ENCODE measurements at regions not wholly inside any gene's neighbourhood (a gene's known extent, or its start where the extent isn't known, plus 50 kb on each side); places are given as distances from the start of the nearest gene placed in this dataset.

DNA sequence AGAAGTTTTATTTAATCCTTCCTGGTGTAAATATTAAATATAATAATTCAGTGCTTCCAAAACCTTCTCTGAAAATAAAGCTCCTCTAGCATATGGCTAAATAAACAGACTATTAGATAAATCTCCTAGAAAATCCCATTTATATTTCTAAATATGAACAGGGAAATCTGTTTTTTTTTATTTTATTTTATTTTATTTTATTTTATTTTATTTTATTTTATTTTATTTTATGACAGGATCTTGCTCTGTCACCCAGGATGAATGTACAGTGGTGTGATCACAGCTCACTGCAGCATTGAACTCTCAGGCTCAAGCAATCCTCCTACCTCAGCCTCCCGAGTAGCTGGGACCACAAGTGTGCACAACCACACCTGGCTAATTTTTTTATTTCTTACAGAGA lies 673.5 kb downstream of the IRS1 start:
- Mint-ChIP-seq H3K9me3 (no peaks in the 10 kb centered on the region), H3K4me3 (no peak overlapping the region), H3K36me3 (no peaks in the 10 kb centered on the region), H3K27me3 (peaks cover 9% of the 10 kb centered on the region), H3K4me1 (no peaks in the 10 kb centered on the region), H3K27ac (no peak overlapping the region)
- no peak for ATAC-seq

DNA sequence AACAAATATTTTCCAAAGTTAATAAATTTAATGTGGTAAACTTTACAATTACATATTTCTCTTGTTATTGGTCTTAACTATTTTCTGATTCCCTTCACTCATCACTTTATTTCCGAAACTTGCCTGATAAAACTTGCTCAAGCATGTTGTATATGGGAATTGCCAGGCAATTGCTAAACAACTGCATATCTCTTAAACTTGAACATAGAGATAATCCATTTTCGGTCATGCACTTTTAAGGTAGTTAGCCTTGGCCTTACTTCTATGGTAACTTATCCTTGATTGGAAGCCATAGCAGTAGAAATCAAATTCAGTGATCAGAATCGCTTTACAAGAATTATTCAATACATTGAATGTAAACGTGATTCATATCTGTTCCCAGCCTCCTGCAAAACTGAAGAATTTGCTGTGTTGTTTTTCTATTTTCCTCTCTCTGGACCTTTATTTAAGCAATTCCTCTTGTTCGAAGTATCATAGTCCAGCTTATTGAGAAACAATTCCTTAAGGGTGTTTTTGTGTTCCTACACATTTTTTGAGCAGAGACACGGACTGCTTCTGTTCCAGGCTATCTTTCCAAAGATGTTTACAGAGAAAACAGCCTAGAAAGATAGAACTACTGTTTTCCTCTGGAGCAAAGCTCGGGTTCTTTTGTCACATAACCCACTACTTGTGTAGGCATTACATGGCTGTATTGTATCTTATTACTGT lies 674.3 kb downstream of the IRS1 start:
- Mint-ChIP-seq H3K4me3 (no peak overlapping the region), H3K36me3 (no peaks in the 10 kb centered on the region), H3K27ac (no peak overlapping the region), H3K4me1 (no peaks in the 10 kb centered on the region), H3K9me3 (no peaks in the 10 kb centered on the region), H3K27me3 (peaks cover 9% of the 10 kb centered on the region)
- ATAC-seq = no peak

DNA sequence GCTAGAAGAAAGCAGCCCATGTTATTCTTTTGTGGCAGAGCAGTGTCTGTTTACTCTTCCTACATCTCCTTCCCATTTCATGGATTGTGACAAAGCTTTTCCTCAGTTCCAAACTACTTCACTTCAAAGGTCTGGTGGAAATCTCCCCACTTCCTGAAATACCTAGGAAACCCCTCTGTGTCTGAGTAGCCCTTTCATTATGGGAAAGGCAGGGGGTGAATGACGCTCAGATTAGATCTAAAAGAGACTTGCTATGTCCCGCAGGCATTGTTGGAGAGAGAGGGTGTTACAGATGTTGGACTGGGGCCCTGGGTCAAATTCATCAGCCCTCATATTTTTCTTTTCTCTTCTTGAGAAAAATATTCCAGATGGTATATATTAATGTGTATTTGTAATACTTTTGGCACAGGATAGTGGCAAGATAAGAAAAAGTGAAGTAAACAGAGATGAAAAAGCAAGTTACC lies 675.0 kb downstream of the IRS1 start:
- Mint-ChIP-seq H3K4me3 (no peak overlapping the region), H3K36me3 (no peaks in the 10 kb centered on the region), H3K27me3 (peaks cover 9% of the 10 kb centered on the region), H3K27ac (no peak overlapping the region), H3K4me1 (no peaks in the 10 kb centered on the region), H3K9me3 (no peaks in the 10 kb centered on the region)
- no peak for ATAC-seq

DNA sequence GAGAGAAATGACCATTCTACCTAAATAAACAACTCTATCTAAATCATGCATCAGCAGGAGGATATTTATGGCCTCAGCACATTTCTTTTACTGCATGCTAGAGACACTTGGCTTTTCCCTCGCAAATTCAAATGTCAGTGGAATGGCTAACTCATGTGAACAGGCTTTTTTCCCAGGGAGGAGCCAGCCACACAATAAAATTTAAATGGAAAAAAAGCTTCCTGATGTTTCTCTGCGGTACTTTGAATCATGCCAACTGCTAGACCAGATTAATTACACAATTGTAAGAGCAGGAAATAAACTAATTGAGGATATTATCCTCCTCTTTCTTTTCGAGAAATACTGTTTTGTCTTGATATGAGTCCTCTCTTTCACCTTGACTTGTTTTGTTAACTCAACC lies 676.3 kb downstream of the IRS1 start:
- Mint-ChIP-seq H3K4me3 (no peak overlapping the region), H3K27ac (no peak overlapping the region), H3K4me1 (no peaks in the 10 kb centered on the region), H3K9me3 (no peaks in the 10 kb centered on the region), H3K36me3 (no peaks in the 10 kb centered on the region), H3K27me3 (peaks cover 9% of the 10 kb centered on the region)
- ATAC-seq = no peak

DNA sequence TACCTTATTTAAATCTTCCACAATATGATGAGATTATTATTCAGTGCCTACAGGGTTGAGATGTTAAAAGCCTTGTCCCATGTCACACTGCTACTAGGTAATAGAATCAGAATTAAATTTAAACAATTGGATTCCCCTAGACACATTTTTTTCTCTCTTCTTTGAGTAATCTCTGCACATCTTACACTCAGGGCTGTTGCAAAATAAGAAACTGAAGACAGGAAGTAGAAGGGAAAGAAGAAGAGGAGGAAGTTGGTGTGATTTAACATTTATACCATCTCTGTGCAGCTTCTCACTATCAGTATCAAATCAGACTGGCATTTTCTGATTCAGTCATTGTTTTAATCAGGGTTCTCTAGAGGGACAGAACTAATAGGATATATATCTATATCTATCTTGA lies 677.6 kb downstream of the IRS1 start:
- H3K36me3 Mint-ChIP-seq = no peaks in the 10 kb centered on the region
- ATAC-seq = no peak
- no peak overlapping the region for H3K27ac Mint-ChIP-seq
- peaks cover under 1% of the 10 kb centered on the region for H3K27me3 Mint-ChIP-seq
- no peaks in the 10 kb centered on the region for H3K9me3 Mint-ChIP-seq
- H3K4me1 Mint-ChIP-seq = no peaks in the 10 kb centered on the region
- no peak overlapping the region for H3K4me3 Mint-ChIP-seq

DNA sequence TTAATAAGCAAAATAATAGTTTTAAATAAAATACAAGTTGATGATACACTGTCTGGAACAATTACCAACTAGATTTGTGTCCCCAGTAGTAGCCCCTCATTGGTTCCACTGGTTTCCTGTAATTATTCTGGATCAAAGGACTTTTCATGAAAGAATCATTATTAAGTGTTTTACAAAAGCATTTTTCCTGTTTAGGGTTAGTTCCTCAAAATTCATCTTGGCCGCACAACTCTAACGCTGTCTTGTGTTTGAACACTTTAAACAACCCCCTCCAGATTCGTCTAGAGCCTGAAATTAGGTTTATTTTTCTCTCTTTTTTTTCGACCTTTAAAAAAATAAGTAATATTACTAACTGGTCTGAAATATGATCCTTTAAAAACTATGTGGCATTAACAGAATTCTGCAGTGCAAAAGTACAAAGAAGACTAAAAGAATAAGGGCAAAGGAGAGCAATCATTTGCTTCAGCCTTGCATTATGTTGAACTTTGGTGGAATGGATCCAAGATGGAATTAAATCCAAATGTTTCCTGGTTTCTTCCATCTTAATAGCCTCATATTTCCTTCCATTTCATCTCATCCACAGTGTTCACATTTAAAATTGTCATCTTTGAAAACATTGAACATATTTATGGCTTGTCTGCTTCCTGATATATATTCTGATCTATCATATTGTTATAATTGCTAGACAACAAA lies 678.4 kb downstream of the IRS1 start:
- H3K36me3 Mint-ChIP-seq = no peaks in the 10 kb centered on the region
- H3K4me3 Mint-ChIP-seq = no peak overlapping the region
- H3K27ac Mint-ChIP-seq = no peak overlapping the region
- H3K27me3 Mint-ChIP-seq = no peaks in the 10 kb centered on the region
- no peak for ATAC-seq
- H3K9me3 Mint-ChIP-seq = no peaks in the 10 kb centered on the region
- H3K4me1 Mint-ChIP-seq = no peaks in the 10 kb centered on the region

DNA sequence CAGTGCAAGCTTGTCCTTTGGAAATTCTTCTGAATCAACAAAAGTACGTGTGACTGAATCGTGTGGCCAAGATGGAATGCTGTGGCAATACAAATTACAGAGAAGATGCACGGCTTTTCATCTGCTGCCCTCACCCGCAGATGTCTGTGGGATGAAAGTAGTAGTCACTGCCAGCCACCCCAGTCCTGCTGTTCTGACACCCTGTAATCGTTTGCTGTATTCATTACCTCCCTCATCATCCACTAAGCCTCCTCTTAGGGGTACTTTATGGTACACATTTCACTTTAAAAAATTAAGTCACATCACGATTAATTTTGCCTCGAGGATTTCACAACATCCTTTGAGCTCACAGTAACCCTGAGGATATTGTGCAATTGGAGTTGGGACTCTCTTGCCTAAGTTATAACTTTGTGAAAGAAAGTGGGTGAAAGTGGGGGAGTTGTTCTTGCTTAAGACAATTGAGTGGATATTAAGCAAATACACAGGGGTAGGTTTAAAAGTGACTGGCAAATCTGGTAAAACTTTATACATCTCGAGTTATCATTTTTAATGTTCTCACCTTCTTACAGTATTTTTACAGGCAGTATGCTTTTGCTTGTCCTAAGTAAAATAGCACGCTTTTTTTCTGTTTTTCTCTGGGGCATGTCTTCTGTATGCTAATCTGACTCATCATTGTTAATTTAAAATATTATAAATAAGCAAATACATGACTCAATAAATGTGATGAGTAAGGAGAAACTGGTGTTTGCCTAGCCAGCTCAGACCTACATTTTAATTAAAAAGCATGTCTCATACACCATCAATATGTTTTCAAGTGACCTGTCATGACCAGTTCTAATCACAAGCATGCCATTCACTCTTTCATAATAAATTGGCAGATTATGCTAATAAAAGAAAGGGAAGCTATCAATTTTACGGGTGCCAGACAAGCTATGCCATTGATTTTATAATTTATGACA lies 680.9 kb downstream of the IRS1 start:
- no peaks in the 10 kb centered on the region for H3K9me3 Mint-ChIP-seq
- H3K4me1 Mint-ChIP-seq = no peaks in the 10 kb centered on the region
- H3K36me3 Mint-ChIP-seq = no peaks in the 10 kb centered on the region
- no peak overlapping the region for H3K27ac Mint-ChIP-seq
- no peak for ATAC-seq
- no peaks in the 10 kb centered on the region for H3K27me3 Mint-ChIP-seq
- no peak overlapping the region for H3K4me3 Mint-ChIP-seq

DNA sequence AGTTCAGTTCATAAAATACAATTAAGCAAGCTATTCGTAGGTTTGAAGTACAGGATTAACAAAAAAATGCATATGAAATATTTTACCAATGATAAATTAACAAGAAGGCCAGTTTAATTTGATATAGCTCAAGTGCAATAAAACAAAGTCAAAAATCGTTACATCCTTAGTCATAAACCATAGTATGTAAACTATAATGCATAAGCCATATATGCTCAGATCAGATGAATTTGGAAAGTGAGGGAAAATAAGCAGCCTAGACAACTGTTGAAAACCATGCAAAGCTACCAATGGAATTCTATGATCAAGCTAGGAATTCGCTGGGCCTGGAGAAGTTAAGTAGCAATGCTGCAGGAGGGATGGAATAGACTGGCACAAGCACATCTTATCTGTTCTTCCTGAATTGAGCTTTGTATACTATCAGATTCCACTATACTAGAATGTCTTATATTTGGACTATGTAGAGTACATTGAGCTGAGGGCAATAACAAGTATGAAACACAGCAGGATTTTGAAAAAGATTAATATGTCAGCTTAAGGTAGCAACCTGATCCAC lies 682.0 kb downstream of the IRS1 start:
- Mint-ChIP-seq H3K9me3 (no peaks in the 10 kb centered on the region), H3K27me3 (no peaks in the 10 kb centered on the region), H3K36me3 (no peaks in the 10 kb centered on the region), H3K4me3 (no peak overlapping the region), H3K27ac (no peak overlapping the region), H3K4me1 (no peaks in the 10 kb centered on the region)
- no peak for ATAC-seq

DNA sequence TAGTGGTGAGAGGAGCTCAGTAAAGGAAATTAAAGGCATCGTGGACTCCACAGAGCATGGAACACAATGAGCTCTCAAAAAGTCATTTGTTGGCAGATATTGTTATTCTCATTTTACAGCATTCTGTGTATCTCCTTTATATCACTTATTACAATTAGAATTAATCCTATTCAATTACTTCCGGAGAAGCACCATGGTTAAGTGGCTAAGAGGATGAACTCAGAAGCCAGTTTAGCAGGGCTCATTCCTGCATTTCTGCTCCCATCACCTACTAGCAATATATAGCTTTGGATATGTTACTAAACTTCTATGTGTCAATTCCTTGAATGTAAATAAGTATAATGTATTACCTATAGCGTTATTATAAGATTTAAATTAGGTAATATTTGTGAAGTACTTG lies 683.3 kb downstream of the IRS1 start:
- no peaks in the 10 kb centered on the region for H3K4me1 Mint-ChIP-seq
- no peak overlapping the region for H3K27ac Mint-ChIP-seq
- no peaks in the 10 kb centered on the region for H3K27me3 Mint-ChIP-seq
- ATAC-seq = no peak
- H3K4me3 Mint-ChIP-seq = no peak overlapping the region
- H3K9me3 Mint-ChIP-seq = no peaks in the 10 kb centered on the region
- no peaks in the 10 kb centered on the region for H3K36me3 Mint-ChIP-seq

DNA sequence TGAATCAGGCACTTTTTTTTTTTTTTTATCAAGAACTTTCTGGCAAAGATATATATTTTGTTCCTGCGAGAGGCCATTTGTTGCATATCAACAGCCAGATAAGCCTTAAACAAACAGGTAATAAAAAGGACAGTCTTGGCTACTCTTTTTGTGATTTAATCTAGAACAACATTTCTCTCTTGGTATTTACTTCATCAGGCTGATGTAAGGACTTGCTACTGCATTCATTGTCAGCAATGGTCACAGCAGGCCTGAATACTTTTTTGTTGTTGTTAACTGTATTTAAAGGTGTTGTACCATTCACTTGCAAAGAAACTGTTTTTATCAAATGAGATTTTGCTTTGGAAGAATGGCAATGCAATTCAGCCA lies 683.8 kb downstream of the IRS1 start:
- H3K4me3 Mint-ChIP-seq = no peak overlapping the region
- no peak for ATAC-seq
- H3K27ac Mint-ChIP-seq = no peak overlapping the region
- no peaks in the 10 kb centered on the region for H3K27me3 Mint-ChIP-seq
- H3K36me3 Mint-ChIP-seq = no peaks in the 10 kb centered on the region
- H3K4me1 Mint-ChIP-seq = no peaks in the 10 kb centered on the region
- no peaks in the 10 kb centered on the region for H3K9me3 Mint-ChIP-seq

DNA sequence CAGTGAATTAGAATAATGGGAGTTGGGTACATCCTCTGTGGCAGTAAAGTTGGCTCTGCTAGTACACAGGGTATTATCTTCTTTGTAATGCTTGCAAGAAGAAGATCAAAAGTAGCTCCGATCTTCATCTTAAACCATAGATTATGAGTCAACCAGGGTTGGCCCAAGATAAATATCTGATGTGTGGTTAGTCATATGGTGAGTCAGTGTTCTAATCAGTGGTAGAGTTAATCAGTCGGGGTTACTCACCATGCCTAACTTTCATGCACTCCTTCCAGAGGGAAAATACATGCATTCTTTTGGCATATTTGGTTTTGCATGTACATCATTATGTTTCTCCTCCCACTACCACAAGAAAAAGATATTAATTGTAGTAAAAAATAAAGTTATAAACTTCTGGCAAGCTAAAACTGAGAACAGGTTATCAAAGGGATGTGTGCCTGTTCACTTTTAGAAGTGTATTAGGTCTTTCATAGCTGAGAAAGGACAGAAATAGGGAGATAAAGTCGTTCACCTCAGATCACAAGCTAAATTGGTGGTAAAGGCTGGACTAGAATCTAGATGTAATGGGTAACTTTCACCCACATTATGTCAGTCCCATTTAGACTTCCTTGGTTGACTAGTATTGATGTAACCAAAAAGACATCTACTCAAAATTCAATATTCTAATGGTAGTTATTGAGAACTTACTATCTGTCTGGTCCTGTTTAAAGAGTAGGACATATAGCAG lies 684.4 kb downstream of the IRS1 start:
- Mint-ChIP-seq H3K4me3 (no peak overlapping the region), H3K27me3 (no peaks in the 10 kb centered on the region), H3K27ac (no peak overlapping the region), H3K9me3 (no peaks in the 10 kb centered on the region), H3K36me3 (no peaks in the 10 kb centered on the region), H3K4me1 (no peaks in the 10 kb centered on the region)
- ATAC-seq = no peak

DNA sequence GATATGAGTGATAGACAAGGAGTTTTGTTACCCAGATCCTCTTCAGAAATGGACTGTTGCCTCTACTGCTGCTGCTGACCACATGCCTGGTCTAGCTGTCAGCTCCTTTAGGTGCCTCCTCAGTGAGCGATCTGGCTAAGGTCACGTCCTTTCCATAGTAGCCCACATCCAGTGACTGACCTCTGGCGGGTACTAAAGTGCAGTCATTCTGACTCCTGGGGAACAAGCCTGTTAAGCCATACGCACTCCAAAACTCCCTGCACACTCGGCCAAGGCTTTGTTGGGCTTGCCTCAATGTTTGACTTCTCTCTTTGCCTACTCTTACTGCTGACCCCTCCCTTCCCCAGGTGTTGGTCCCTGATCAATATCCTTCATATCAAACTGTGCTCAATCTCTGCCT lies 685.2 kb downstream of the IRS1 start:
- no peaks in the 10 kb centered on the region for H3K9me3 Mint-ChIP-seq
- H3K4me1 Mint-ChIP-seq = no peaks in the 10 kb centered on the region
- H3K27me3 Mint-ChIP-seq = no peaks in the 10 kb centered on the region
- H3K36me3 Mint-ChIP-seq = no peaks in the 10 kb centered on the region
- ATAC-seq = peak; percentile 16
- no peak overlapping the region for H3K4me3 Mint-ChIP-seq
- no peak overlapping the region for H3K27ac Mint-ChIP-seq

DNA sequence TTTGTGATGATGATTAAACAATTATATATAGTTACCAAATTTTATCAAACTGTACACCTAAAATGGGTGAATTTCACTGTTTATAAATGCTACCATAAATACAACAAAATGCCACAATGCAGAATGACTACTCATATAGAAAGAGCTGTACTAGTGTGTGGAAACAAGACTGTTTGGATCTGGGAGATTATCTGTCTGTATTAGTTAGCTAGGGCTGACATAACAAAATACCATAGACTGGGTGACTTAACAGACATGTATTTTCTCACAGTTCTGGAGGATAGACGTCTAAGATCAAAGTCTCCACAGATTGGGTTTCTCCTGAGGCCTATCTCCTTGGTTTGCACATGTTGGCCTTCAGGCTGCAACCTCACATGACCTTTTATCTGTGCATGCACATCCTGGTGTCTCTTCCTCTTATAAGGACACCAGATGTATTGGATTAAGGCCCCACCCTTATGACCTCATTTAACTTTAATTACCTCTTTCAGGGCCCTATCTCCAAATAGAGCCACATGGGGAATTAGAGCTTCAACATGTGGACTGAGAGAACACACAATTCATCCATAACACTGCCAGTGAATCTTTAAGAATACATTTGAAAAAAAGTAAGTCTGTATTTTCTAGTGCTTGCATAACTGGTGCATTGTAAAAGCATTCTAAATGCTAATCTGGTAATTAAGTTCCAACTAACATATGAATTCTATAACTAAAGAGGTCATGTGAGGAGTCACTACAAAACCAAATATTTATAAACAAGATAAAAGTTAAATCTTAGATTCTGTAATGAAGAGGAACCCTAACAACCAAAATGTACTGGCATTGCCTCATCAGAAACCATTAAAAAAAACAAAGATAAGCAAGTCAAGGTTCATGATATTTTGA lies 699.6 kb downstream of the NYAP2 start:
- Mint-ChIP-seq H3K27me3 (no peaks in the 10 kb centered on the region), H3K9me3 (no peaks in the 10 kb centered on the region), H3K4me3 (no peak overlapping the region), H3K36me3 (no peaks in the 10 kb centered on the region), H3K4me1 (peaks cover 6% of the 10 kb centered on the region), H3K27ac (no peak overlapping the region)
- ATAC-seq = no peak

DNA sequence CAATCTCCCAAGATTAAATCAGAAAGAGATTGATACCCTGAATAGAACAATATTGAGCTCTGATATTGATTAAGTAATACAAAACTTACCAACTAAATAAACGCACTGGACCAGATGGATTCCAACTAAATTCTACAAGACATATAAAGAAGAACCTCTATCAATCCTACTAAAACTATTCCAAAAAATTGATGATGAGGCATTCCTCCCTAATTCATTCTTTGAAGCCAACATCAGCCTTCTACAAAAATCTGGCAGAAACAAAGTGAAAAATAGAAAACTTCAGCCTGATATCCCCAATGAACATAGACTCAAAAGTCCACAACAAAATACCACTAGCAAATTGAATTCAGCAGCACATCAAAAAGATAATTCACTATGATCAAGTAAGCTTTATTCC lies 695.5 kb downstream of the NYAP2 start:
- no peaks in the 10 kb centered on the region for H3K4me1 Mint-ChIP-seq
- no peaks in the 10 kb centered on the region for H3K36me3 Mint-ChIP-seq
- no peaks in the 10 kb centered on the region for H3K27me3 Mint-ChIP-seq
- H3K27ac Mint-ChIP-seq = no peak overlapping the region
- no peak overlapping the region for H3K4me3 Mint-ChIP-seq
- no peak for ATAC-seq
- peaks cover 4% of the 10 kb centered on the region for H3K9me3 Mint-ChIP-seq
